H9 (cell line): ENCODE measurements at regions not wholly inside any gene's neighbourhood (a gene's known extent, or its start where the extent isn't known, plus 50 kb on each side); places are given as distances from the start of the nearest gene placed in this dataset.

Experiments used
- DNase-seq: peaks from one replicate; pipeline ENCODE4 v3.0.0-alpha.2; 2017
- H2AFZ ChIP-seq: one replicate; pipeline ENCODE4 v1.6.1; 2013; ENCODE audit warnings: mild to moderate bottlenecking, low read length, control low read depth, moderate library complexity
- H2AK5ac ChIP-seq: 2 replicates; pipeline ENCODE4 v1.6.1; 2013; ENCODE audit warnings: low read length, control low read depth, mixed read lengths; ENCODE audit not compliant: insufficient read length
- H2BK120ac ChIP-seq: one replicate; pipeline ENCODE4 v1.6.1; 2013; ENCODE audit warnings: low read depth, mild to moderate bottlenecking, low read length, control low read depth, inconsistent platforms; ENCODE audit not compliant: poor library complexity, severe bottlenecking
- H2BK12ac ChIP-seq: 2 replicates; pipeline ENCODE4 v1.6.1; 2013; ENCODE audit warnings: low read length, control low read depth, mixed read lengths, low read depth; ENCODE audit not compliant: insufficient read length
- H2BK15ac ChIP-seq: 2 replicates; pipeline ENCODE4 v1.6.1; 2013; ENCODE audit warnings: low read depth, low read length, control low read depth
- H2BK20ac ChIP-seq: one replicate; pipeline ENCODE4 v1.6.1; 2013; ENCODE audit warnings: low read depth, mild to moderate bottlenecking, low read length, control low read depth, inconsistent platforms; ENCODE audit not compliant: poor library complexity, severe bottlenecking
- H2BK5ac ChIP-seq: 2 replicates; pipeline ENCODE4 v1.6.1; 2013; ENCODE audit warnings: low read length, control low read depth, mixed read lengths; ENCODE audit not compliant: insufficient read length
- H3K14ac ChIP-seq: 2 replicates; pipeline ENCODE4 v1.6.1; 2013; ENCODE audit warnings: low read length, control low read depth; ENCODE audit not compliant: insufficient read depth
- H3K18ac ChIP-seq: 2 replicates; pipeline ENCODE4 v1.6.1; 2013; ENCODE audit warnings: low read depth, mild to moderate bottlenecking, mixed read lengths, low read length, control low read depth; ENCODE audit not compliant: insufficient read length
- H3K23ac ChIP-seq: 2 replicates; pipeline ENCODE4 v1.6.1; 2013; ENCODE audit warnings: low read length, control low read depth, mixed read lengths, low read depth; ENCODE audit not compliant: insufficient read length
- H3K23me2 ChIP-seq: 2 replicates; pipeline ENCODE4 v1.6.1; 2013; ENCODE audit warnings: low read depth, mild to moderate bottlenecking, mixed read lengths, low read length, control low read depth; ENCODE audit not compliant: insufficient read length, poor library complexity, severe bottlenecking
- H3K27ac ChIP-seq: 2 replicates; pipeline ENCODE4 v1.5.1; 2013; ENCODE audit warnings: low read length, control low read depth, mixed read lengths, low read depth; ENCODE audit not compliant: insufficient read length
- H3K27me3 ChIP-seq: 2 replicates; pipeline ENCODE4 v1.6.1; 2013; ENCODE audit warnings: low read length, control low read depth, inconsistent platforms; ENCODE audit not compliant: insufficient read depth
- H3K4ac ChIP-seq: 2 replicates; pipeline ENCODE4 v1.6.1; 2013; ENCODE audit warnings: low read depth, mild to moderate bottlenecking, control low read depth, inconsistent platforms, low read length, moderate library complexity
- H3K4me1 ChIP-seq: 2 replicates; pipeline ENCODE4 v1.6.1; 2013; ENCODE audit warnings: low read length, control low read depth, inconsistent platforms; ENCODE audit not compliant: insufficient read depth
- H3K4me2 ChIP-seq: 2 replicates; pipeline ENCODE4 v1.6.1; 2013; ENCODE audit warnings: low read length, control low read depth, mixed read lengths; ENCODE audit not compliant: insufficient read length, insufficient read depth
- H3K56ac ChIP-seq: 2 replicates; pipeline ENCODE4 v1.6.1; 2013; ENCODE audit warnings: low read depth, mild to moderate bottlenecking, mixed read lengths, low read length, control low read depth; ENCODE audit not compliant: insufficient read length
- H3K79me1 ChIP-seq: 2 replicates; pipeline ENCODE4 v1.6.1; 2013; ENCODE audit warnings: low read depth, mild to moderate bottlenecking, moderate library complexity, low read length, control low read depth, inconsistent platforms; ENCODE audit not compliant: insufficient read depth, poor library complexity, severe bottlenecking
- H3K79me2 ChIP-seq: 2 replicates; pipeline ENCODE4 v1.6.1; 2013; ENCODE audit warnings: low read length, control low read depth, inconsistent platforms; ENCODE audit not compliant: insufficient read depth
- H3K9ac ChIP-seq: 2 replicates; pipeline ENCODE4 v1.6.1; 2013; ENCODE audit warnings: low read length, control low read depth, mixed read lengths; ENCODE audit not compliant: insufficient read length; ENCODE audit errors: extremely low read depth
- H3K9me3 ChIP-seq: one replicate; pipeline ENCODE4 v1.6.1; 2013; ENCODE audit warnings: low read depth, low read length, inconsistent platforms; ENCODE audit not compliant: control insufficient read depth
- H3T11ph ChIP-seq: one replicate; pipeline ENCODE4 v1.6.1; 2013; ENCODE audit warnings: mild to moderate bottlenecking, low read length, control low read depth, inconsistent platforms
- H4K20me1 ChIP-seq: one replicate; pipeline ENCODE4 v1.6.1; 2013; ENCODE audit not compliant: control insufficient read depth, insufficient read length, insufficient read depth
- H4K5ac ChIP-seq: 2 replicates; pipeline ENCODE4 v1.6.1; 2013; ENCODE audit warnings: low read depth, mild to moderate bottlenecking, mixed read lengths, low read length, control low read depth; ENCODE audit not compliant: insufficient read length
- H4K8ac ChIP-seq: replicated peaks from 2 replicates; pipeline ENCODE4 v1.6.1; 2013; ENCODE audit warnings: low read length, control low read depth, mixed read lengths, low read depth; ENCODE audit not compliant: insufficient read length
- H4K91ac ChIP-seq: 2 replicates; pipeline ENCODE4 v1.6.1; 2013; ENCODE audit warnings: low read depth, mild to moderate bottlenecking, moderate library complexity, mixed read lengths, low read length, control low read depth; ENCODE audit not compliant: insufficient read length
- H3K27ac Mint-ChIP-seq, 3 experiments: 2 replicates in 2 of 3; 3 replicates in 1 of 3; pipeline ENCODE4 v1.8.0; 2020 to 2021; ENCODE audit warnings: mixed read lengths in 3 of 3, mild to moderate bottlenecking in 1 of 3, moderate library complexity in 1 of 3
- H3K27me3 Mint-ChIP-seq: 2 replicates; pipeline ENCODE4 v1.8.0; 2021; ENCODE audit warnings: low read depth, mild to moderate bottlenecking, moderate library complexity, mixed read lengths
- H3K36me3 Mint-ChIP-seq, 3 experiments: 2 replicates in 2 of 3; 3 replicates in 1 of 3; pipeline ENCODE4 v1.8.0; 2020 to 2021; ENCODE audit warnings: low read depth in 3 of 3, mixed read lengths in 3 of 3; ENCODE audit not compliant: insufficient read depth in 1 of 3
- H3K4me1 Mint-ChIP-seq, 2 experiments: 2 replicates each; pipeline ENCODE4 v1.8.0; 2020; ENCODE audit warnings: mixed read lengths in 2 of 2
- H3K4me3 Mint-ChIP-seq, 2 experiments: 2 replicates in 1 of 2; 3 replicates in 1 of 2; pipeline ENCODE4 v1.8.0; 2020 to 2021; ENCODE audit warnings: mild to moderate bottlenecking in 2 of 2, mixed read lengths in 2 of 2, moderate library complexity in 1 of 2
- H3K9me3 Mint-ChIP-seq, 2 experiments: 2 replicates in 1 of 2; 3 replicates in 1 of 2; pipeline ENCODE4 v1.8.0; 2020; ENCODE audit warnings: mild to moderate bottlenecking in 2 of 2, mixed read lengths in 2 of 2, moderate library complexity in 1 of 2
- CTCF ChIP-seq: fragments of 200-600 bp; sonication (generic); conservative IDR thresholded peaks from 3 replicates; pipeline ENCODE4 v1.8.0; 2021; ENCODE audit warnings: antibody characterized with exemption, mild to moderate bottlenecking
- WGBS: extraction: QIAGEN DNeasy Blood & Tissue Kit; methylation state at CpG from one replicate; pipeline ENCODE4 v1.1.7; 2013; ENCODE audit warnings: missing lambda C conversion rate, low lambda C conversion rate, mixed read lengths; ENCODE audit not compliant: insufficient read length; ENCODE audit errors: extremely low coverage; 5-methylcytosine and 5-hydroxymethylcytosine counted together

GRCh38 chr10:36266923-36267322 lies 624.8 kb upstream of the FZD8 start:
- Histone ChIP-seq H3K9me3 (no peaks in the 10 kb centered on the region), H4K8ac (no peak overlapping the region), H4K20me1 (no peaks in the 10 kb centered on the region), H2BK15ac (no peak overlapping the region), H2BK120ac (no peak overlapping the region), H2BK5ac (no peak overlapping the region), H3K79me1 (no peaks in the 10 kb centered on the region), H3K14ac (no peak overlapping the region), H3K18ac (no peak overlapping the region), H2AFZ (no peak overlapping the region), H2BK20ac (no peak overlapping the region), H4K5ac (no peak overlapping the region), H3K23me2 (no peaks in the 10 kb centered on the region), H3K23ac (no peak overlapping the region), H3K4me1 (no peaks in the 10 kb centered on the region), H3K4me2 (no peak overlapping the region), H3K27me3 (no peaks in the 10 kb centered on the region), H4K91ac (no peak overlapping the region), H3K4ac (no peak overlapping the region), H2BK12ac (no peak overlapping the region), H3K27ac (no peak overlapping the region), H3K56ac (no peak overlapping the region), H3K9ac (no peak overlapping the region), H2AK5ac (no peak overlapping the region), H3T11ph (no peak overlapping the region), H3K79me2 (no peaks in the 10 kb centered on the region)
- no peak for DNase-seq
- no peaks in the 10 kb centered on the region for H3K27me3 Mint-ChIP-seq
- no peaks in the 10 kb centered on the region; a peak in 1 of 5 replicates for H3K9me3 Mint-ChIP-seq
- peaks cover 2 to 8% of the 10 kb centered on the region in 2 experiments; a peak in 2 of 4 replicates for H3K4me1 Mint-ChIP-seq
- no peak overlapping the region for H3K27ac Mint-ChIP-seq
- WGBS, result no CpG with 5 or more reads among the region's 1 CpG
- no peak overlapping the region for H3K4me3 Mint-ChIP-seq
- no peak for TF ChIP-seq CTCF
- H3K36me3 Mint-ChIP-seq, result no peaks in the 10 kb centered on the region; a peak in 1 of 7 replicates
